BE2C (cell line): ENCODE measurements at regions not wholly inside any gene's neighbourhood (a gene's known extent, or its start where the extent isn't known, plus 50 kb on each side); places are given as distances from the start of the nearest gene placed in this dataset.
"Not testable (repeated sequence)": the region's sequence is repeated elsewhere in the genome, so short reads cannot be mapped to it uniquely, and the experiment has no call there.

Experiments used
- DNase-seq: peaks from one replicate; pipeline ENCODE4 v3.0.0-alpha.2; 2020
- H3K27me3 ChIP-seq: fragments of 250-450 bp; sonication (Bioruptor Pico); 2 replicates; pipeline ENCODE4 v1.5.1; 2020; ENCODE audit warnings: mild to moderate bottlenecking
- H3K36me3 ChIP-seq: fragments of 250-450 bp; sonication (Bioruptor Pico); 2 replicates; pipeline ENCODE4 v1.5.1; 2020; ENCODE audit warnings: mild to moderate bottlenecking
- H3K4me1 ChIP-seq: fragments of 250-450 bp; sonication (Bioruptor Pico); 2 replicates; pipeline ENCODE4 v1.5.1; 2020
- H3K4me3 ChIP-seq: 2 replicates; pipeline ENCODE4 v1.5.1; 2011; ENCODE audit warnings: low read depth, low read length
- H3K9me3 ChIP-seq: fragments of 250-450 bp; sonication (Bioruptor Pico); 2 replicates; pipeline ENCODE4 v1.5.1; 2020
- CTCF ChIP-seq: IDR thresholded peaks from 2 replicates; pipeline ENCODE4 v1.5.1; 2012; ENCODE audit warnings: mild to moderate bottlenecking, low read depth, low read length

- H3K9me3 ChIP-seq: no peaks in the 10 kb centered on the region
- H3K4me3 ChIP-seq: no peak overlapping the region
- H3K4me1 ChIP-seq: no peaks in the 10 kb centered on the region
- H3K27me3 ChIP-seq: no peaks in the 10 kb centered on the region
- DNase-seq: no peak
- TF ChIP-seq CTCF: peak; percentile 13; the same call in 1 of the 2 replicates
- H3K36me3 ChIP-seq: no peaks in the 10 kb centered on the region
These were observed 818.8 kb upstream of the CHORDC1 start for GRCh38 chr11:91041626-91042025.

GRCh38 chr11:91023731-91024130 lies 800.9 kb upstream of the CHORDC1 start:
- Histone ChIP-seq H3K4me1 (no peaks in the 10 kb centered on the region), H3K4me3 (no peak overlapping the region), H3K36me3 (no peaks in the 10 kb centered on the region), H3K9me3 (no peaks in the 10 kb centered on the region), H3K27me3 (no peaks in the 10 kb centered on the region)
- no peak for TF ChIP-seq CTCF
- DNase-seq: peak; percentile 8

- TF ChIP-seq CTCF: no peak
- H3K36me3 ChIP-seq: no peaks in the 10 kb centered on the region
- H3K4me3 ChIP-seq: no peak overlapping the region
- H3K4me1 ChIP-seq: no peaks in the 10 kb centered on the region
- H3K27me3 ChIP-seq: no peaks in the 10 kb centered on the region
- no peaks in the 10 kb centered on the region for H3K9me3 ChIP-seq
- DNase-seq: no peak
These were observed 788.7 kb upstream of the CHORDC1 start for GRCh38 chr11:91011503-91011902.

- TF ChIP-seq CTCF: no peak
- no peaks in the 10 kb centered on the region for H3K9me3 ChIP-seq
- H3K4me3 ChIP-seq: no peak overlapping the region
- DNase-seq: no peak
- H3K36me3 ChIP-seq: no peaks in the 10 kb centered on the region
- H3K27me3 ChIP-seq: no peaks in the 10 kb centered on the region
- H3K4me1 ChIP-seq: no peaks in the 10 kb centered on the region
These were observed 782.6 kb upstream of the CHORDC1 start for GRCh38 chr11:91005458-91005857.

- Histone ChIP-seq H3K4me3 (no peak overlapping the region), H3K9me3 (no peaks in the 10 kb centered on the region), H3K4me1 (no peaks in the 10 kb centered on the region), H3K27me3 (no peaks in the 10 kb centered on the region), H3K36me3 (no peaks in the 10 kb centered on the region)
- DNase-seq: no peak
- no peak for TF ChIP-seq CTCF
These were observed 774.4 kb upstream of the CHORDC1 start for GRCh38 chr11:90997241-90997640.

GRCh38 chr11:90972159-90972558 lies 749.3 kb upstream of the CHORDC1 start:
- H3K27me3 ChIP-seq, H3K4me3 ChIP-seq, DNase-seq, H3K4me1 ChIP-seq, H3K9me3 ChIP-seq, H3K36me3 ChIP-seq: not testable (repeated sequence)

GRCh38 chr11:90947930-90948329 lies 725.1 kb upstream of the CHORDC1 start:
- no peaks in the 10 kb centered on the region for H3K27me3 ChIP-seq
- H3K9me3 ChIP-seq: no peaks in the 10 kb centered on the region
- H3K4me3 ChIP-seq: no peak overlapping the region
- H3K36me3 ChIP-seq: no peaks in the 10 kb centered on the region
- no peak for DNase-seq
- TF ChIP-seq CTCF: no peak
- no peaks in the 10 kb centered on the region for H3K4me1 ChIP-seq
